GM13977 (cell line): ENCODE measurements at regions not wholly inside any gene's neighbourhood (a gene's known extent, or its start where the extent isn't known, plus 50 kb on each side); places are given as distances from the start of the nearest gene placed in this dataset.

Source experiments
- DNase-seq: peaks from one replicate; pipeline ENCODE4 v3.0.0; 2012; ENCODE audit warnings: low spot score
- in situ Hi-C: fragments of 300-500 bp; cut with MboI; formaldehyde crosslinking; loops from one replicate; pipeline ENCODE4 v1.12.0; 2022; ENCODE audit warnings: low sequenced_read_pairs, low pct_unique_long_range_greater_than_20kb, mixed read lengths, inconsistent platforms; ENCODE audit not compliant: unreplicated experiment
- TF ChIP-seq, protein P1 (sequence below): IDR thresholded peaks from 2 replicates; pipeline ENCODE4 v1.5.1; 2012; ENCODE audit warnings: mild to moderate bottlenecking, control low read depth; ENCODE audit not compliant: insufficient read depth; ENCODE audit errors: extremely low read depth, missing control alignments

DNA sequence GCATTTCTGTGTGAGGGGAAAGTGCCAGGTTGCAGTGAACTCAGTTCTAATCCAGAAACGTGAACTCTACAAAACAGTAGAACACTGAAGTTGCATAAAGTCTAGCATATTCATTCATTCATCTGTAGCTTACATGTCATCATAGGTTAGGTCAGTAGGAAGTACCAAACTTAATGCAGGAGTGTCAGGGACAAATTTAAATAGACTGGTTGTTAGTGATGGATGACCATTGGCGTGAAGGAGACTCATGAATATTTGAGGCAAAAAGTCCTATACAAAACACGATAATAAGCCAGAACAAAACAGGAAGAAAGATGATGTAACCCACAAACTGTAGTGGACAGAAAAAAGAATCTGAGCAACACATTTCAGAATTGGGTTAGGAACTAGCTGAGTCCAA lies 592.8 kb upstream of the PCDH10 start:
- in situ Hi-C loops: no loop called here
- no peak for DNase-seq
- TF ChIP-seq, protein P1, sequence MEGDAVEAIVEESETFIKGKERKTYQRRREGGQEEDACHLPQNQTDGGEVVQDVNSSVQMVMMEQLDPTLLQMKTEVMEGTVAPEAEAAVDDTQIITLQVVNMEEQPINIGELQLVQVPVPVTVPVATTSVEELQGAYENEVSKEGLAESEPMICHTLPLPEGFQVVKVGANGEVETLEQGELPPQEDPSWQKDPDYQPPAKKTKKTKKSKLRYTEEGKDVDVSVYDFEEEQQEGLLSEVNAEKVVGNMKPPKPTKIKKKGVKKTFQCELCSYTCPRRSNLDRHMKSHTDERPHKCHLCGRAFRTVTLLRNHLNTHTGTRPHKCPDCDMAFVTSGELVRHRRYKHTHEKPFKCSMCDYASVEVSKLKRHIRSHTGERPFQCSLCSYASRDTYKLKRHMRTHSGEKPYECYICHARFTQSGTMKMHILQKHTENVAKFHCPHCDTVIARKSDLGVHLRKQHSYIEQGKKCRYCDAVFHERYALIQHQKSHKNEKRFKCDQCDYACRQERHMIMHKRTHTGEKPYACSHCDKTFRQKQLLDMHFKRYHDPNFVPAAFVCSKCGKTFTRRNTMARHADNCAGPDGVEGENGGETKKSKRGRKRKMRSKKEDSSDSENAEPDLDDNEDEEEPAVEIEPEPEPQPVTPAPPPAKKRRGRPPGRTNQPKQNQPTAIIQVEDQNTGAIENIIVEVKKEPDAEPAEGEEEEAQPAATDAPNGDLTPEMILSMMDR: no peak

DNA sequence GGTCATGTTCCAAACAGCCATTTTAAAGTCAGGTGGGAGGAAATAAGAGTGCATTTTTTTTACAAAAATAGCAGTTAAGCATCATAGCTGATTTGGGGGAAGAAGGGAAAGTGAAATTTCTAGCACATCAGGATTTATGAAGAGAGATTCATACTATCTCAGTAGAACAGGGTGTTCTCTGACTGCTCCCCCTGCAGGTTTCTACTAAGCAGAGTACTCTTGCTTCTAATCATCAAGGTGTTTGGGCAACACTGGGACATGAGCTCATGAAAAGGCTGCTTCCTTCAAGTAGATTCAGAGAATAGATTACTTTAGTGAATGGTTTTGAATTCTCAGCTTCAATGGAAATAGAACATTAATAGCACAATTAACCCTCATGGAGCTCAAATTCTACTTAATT lies 591.4 kb upstream of the PCDH10 start:
- peak; percentile 6 for DNase-seq
- TF ChIP-seq, protein P1: no peak
- in situ Hi-C loops: no loop called here

DNA sequence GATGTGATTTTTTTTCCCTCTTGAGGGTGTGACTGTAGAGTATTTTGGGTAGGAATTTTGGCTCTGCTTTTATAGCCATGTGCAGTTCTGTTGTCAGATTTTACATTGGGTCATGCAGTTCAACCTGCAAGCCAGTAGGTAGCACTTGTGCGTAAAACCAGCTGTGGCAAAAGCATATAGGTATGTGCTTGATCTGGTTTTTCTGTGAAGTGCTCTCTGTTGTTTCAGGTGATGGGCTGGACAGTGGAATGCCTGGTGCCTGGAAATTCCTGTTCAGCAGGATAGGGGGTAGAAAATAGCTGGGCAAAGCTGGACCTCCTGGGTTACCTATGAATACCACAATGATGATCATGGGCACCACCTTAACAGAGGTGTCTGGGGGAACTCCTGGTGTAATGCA lies 584.2 kb upstream of the PCDH10 start:
- in situ Hi-C loops: no loop called here
- TF ChIP-seq, protein P1: peak; percentile 15
- no peak for DNase-seq

DNA sequence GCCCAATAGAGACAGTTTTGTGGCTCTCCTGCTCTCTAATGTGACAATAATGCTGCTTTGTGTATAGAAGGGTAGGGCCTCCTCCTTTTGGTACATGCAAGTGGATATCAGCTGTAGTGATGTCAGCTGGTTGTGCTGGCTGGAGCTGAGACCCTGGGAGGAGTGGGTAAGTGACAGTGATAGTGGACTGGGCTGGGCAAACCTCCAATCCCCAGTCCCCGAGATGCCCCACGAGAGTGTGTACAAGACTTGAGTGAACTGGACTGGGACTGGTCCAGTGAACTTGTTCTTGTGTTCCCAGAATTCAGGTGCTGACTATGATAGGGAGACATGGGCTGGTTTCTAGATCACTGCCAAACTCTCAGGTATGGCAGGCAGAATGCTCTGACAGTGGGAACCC lies 583.6 kb upstream of the PCDH10 start:
- DNase-seq: no peak
- in situ Hi-C loops: no loop called here
- TF ChIP-seq, protein P1: no peak

DNA sequence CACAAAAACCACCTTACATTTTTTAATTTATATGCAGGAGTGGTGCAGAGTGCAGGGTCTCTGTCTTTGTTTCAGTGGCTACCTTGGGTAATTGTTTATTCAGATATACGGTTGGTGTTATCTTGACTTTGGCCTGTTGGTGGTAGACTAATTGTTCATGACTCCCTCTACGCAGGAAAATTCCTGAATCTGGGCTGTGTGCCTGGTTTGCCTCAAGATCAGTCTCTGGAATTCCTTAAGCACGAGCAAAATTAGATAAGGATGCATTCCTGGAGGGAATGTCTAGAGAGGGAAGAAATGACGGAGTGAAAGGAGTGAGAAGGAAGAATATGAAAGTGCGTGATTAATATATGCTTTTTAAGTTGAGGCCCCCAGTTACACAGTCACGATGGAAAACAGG lies 576.9 kb upstream of the PCDH10 start:
- in situ Hi-C loops: no loop called here
- TF ChIP-seq, protein P1: no peak
- no peak for DNase-seq

DNA sequence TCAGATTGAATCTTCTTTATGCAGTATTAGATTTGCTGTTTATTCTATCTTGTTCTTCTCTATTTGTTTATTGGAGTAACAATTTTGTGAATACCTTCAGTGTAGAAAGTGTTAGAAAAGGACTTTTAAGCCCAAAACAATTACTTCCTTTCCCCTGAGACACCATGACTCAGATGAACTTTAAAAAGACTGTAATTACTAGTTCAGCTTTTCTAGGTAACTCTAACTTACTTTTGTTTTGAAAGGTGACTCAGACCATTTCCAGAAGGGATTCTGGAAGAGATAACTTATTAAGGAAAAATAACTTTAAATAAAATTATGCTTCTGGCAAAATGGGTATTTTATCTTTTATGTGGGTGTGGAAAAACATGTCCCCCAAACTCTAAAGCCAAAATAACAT lies 561.5 kb upstream of the PCDH10 start:
- TF ChIP-seq, protein P1: no peak
- DNase-seq: no peak
- in situ Hi-C loops: no loop called here

DNA sequence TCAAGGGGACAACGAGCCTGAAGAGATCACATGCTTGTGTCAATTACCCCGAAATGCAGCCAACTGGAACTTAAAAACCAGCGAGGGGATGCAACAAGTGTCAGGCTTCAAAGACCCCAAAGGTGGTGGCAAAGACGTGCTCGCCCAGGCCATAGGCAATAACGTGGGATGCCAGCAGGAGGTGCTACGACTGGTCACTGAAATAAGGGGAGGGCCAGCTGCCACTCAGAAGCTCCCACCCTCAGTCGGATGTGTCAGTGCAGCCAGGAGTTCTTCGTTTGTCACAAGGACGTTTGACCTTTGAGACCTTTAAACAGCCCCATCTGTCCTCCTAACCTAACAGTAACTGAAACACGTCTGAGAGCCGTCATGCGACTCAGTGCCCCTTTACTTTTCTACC lies 556.8 kb upstream of the PCDH10 start:
- no peak for DNase-seq
- in situ Hi-C loops: no loop called here
- TF ChIP-seq, protein P1: no peak
